Activated CD4-positive, alpha-beta memory T cell treated with anti-CD3 and anti-CD28 coated beads, Interleukin-2, amount 10 ng/mL, durations not matched to agents 7 days and 5 days (primary cell): ENCODE measurements at regions not wholly inside any gene's neighbourhood (a gene's known extent, or its start where the extent isn't known, plus 50 kb on each side); places are given as distances from the start of the nearest gene placed in this dataset.
"Not testable (repeated sequence)": the region's sequence is repeated elsewhere in the genome, so short reads cannot be mapped to it uniquely, and the experiment has no call there.

Experiments used
- CTCF ChIA-PET: fragments of 350-600 bp; sonication (Branson Sonifier 250); formaldehyde crosslinking; loops from one replicate; lab custom pipeline; 2021; ENCODE audit warnings: antibody characterized with exemption, inconsistent platforms; lab: Charles Lee
- POLR2A ChIA-PET: fragments of 350-600 bp; sonication (Branson Sonifier 250); formaldehyde crosslinking; loops from one replicate; lab custom pipeline; 2021; ENCODE audit warnings: antibody characterized with exemption; lab: Charles Lee
- DNase-seq: peaks from one replicate; pipeline ENCODE4 v3.0.0-alpha.2; 2020
- H3K27ac Mint-ChIP-seq: one replicate; pipeline ENCODE4 v1.8.0; 2021; ENCODE audit warnings: mild to moderate bottlenecking, mixed read lengths
- H3K27me3 Mint-ChIP-seq: one replicate; pipeline ENCODE4 v1.8.0; 2021; ENCODE audit warnings: mixed read lengths
- H3K36me3 Mint-ChIP-seq: one replicate; pipeline ENCODE4 v1.8.0; 2021; ENCODE audit warnings: low read depth, mixed read lengths
- H3K4me1 Mint-ChIP-seq: one replicate; pipeline ENCODE4 v1.8.0; 2021; ENCODE audit warnings: mixed read lengths
- H3K4me3 Mint-ChIP-seq: one replicate; pipeline ENCODE4 v1.8.0; 2021; ENCODE audit warnings: mild to moderate bottlenecking, mixed read lengths
- H3K9me3 Mint-ChIP-seq: one replicate; pipeline ENCODE4 v1.8.0; 2021; ENCODE audit warnings: mixed read lengths

DNA sequence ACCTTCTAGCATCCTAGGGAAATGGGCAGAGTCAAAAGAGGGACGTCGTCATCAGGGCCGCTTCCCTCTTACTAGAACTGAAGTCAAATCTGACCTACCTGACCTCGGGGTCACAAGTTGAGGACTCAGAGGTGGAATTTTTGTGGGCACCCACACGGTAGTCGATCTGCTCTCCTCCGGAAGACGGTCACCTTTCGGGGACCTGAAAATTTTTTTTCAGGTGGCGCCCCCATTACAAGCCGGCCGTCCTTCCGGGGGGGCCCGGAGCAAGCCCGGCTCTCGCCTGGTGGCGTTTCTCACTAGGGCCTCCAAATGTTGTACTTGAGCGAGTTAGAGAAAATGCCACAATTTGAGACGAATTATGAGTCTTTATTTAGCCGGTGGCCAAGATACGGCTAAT, 157.5 kb upstream of the FRG2C start:
- H3K4me1 Mint-ChIP-seq, result no peaks in the 10 kb centered on the region
- no peaks in the 10 kb centered on the region for H3K27me3 Mint-ChIP-seq
- no peak overlapping the region for H3K4me3 Mint-ChIP-seq
- POLR2A ChIA-PET, result no interaction called here
- H3K9me3 Mint-ChIP-seq, result peaks cover 38% of the 10 kb centered on the region
- H3K27ac Mint-ChIP-seq, result no peak overlapping the region
- CTCF ChIA-PET, result no interaction called here
- no peaks in the 10 kb centered on the region for H3K36me3 Mint-ChIP-seq
- no peak for DNase-seq

DNA sequence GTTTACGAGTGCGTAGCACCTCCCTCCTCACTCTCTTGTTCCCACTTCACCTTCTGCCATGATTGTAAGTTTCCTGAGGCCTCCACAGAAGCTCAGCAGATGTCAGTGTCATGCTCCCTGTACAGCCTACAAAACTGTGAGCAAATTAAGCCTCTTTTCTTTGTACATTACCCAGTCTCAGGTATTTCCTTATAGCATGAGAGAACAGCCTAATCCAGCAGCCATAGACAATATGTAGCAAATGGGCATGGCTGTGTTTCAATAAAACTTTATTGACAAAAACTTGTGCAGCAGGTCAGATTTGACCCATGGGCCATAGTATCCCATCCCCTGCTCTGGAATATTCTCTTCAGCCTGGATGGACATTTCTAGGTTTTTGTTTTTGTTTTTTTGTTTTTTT, 156.2 kb upstream of the FRG2C start:
- H3K9me3 Mint-ChIP-seq, result peaks cover 37% of the 10 kb centered on the region
- DNase-seq, H3K27me3 Mint-ChIP-seq, POLR2A ChIA-PET, H3K4me1 Mint-ChIP-seq, CTCF ChIA-PET, H3K36me3 Mint-ChIP-seq, H3K4me3 Mint-ChIP-seq, H3K27ac Mint-ChIP-seq: not testable (repeated sequence)

DNA sequence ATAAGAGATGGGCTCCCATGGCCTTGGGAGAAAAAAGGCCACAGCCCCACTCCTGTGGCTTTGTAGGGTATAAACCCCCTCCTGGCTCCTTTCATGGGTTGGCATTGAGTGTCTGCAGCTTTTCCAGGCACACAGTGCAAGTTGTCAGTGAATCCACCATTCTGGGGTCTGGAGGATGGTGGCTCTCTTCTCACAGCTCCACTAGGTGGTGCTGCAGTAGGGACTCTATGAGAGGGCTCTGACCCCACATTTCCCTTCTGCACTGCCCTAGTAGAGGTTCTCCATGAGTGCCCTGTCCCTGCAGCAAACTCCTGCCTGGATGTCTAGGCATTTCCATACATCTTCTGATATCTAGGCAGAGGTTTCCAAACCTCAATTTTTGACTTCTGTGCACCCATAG, 136.5 kb upstream of the FRG2C start:
- H3K36me3 Mint-ChIP-seq, DNase-seq, H3K9me3 Mint-ChIP-seq, H3K4me1 Mint-ChIP-seq, CTCF ChIA-PET, H3K4me3 Mint-ChIP-seq, H3K27me3 Mint-ChIP-seq, H3K27ac Mint-ChIP-seq, POLR2A ChIA-PET: not testable (repeated sequence)

DNA sequence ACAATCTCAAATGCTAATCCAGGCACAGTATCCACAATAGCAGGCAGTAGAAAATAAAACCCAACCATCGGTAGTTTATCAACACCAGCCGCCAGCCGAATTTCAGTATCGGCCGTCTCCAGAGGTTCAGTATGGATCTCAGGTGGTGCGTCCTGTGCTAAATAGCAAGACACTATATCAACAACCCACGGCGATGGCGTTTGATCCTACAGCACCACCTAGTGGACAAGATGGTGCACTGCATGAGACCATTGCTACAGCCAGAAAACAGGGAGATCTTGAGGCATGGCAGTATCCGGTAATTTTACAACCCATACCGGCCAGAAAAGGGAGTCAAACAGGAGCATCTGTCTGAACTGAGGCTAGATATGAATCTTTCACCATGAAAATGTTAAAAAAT, 112.0 kb upstream of the FRG2C start:
- CTCF ChIA-PET, H3K4me1 Mint-ChIP-seq: not testable (repeated sequence)

DNA sequence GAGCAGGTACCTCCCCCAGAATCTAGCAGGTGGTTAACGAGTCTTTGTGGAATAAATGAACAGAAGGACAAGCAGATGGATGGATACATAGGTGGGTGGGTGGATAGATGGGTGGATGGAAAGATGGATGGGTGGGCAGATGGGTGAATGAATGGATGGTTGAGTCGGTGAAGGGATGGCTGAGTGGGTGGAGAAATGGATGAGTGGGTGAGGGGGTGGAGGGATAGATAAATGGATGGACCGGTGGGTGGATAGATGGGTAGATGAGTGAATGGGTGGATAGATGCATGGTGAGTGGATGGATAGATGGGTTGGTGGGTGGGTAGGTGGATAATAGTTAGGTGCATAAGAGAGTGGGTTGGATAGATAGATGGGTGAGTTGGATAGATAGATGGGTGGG, 99.7 kb upstream of the FRG2C start:
- H3K4me3 Mint-ChIP-seq, H3K27ac Mint-ChIP-seq, POLR2A ChIA-PET, H3K27me3 Mint-ChIP-seq, H3K9me3 Mint-ChIP-seq, CTCF ChIA-PET, DNase-seq, H3K4me1 Mint-ChIP-seq, H3K36me3 Mint-ChIP-seq: not testable (repeated sequence)

More for the DNA sequence above, 112.0 kb upstream of the FRG2C start:
- H3K27me3 Mint-ChIP-seq, H3K36me3 Mint-ChIP-seq, H3K4me3 Mint-ChIP-seq, H3K27ac Mint-ChIP-seq, POLR2A ChIA-PET: not testable (repeated sequence)
- H3K9me3 Mint-ChIP-seq, result peaks cover 27% of the 10 kb centered on the region
- DNase-seq, result peak; percentile 17

DNA sequence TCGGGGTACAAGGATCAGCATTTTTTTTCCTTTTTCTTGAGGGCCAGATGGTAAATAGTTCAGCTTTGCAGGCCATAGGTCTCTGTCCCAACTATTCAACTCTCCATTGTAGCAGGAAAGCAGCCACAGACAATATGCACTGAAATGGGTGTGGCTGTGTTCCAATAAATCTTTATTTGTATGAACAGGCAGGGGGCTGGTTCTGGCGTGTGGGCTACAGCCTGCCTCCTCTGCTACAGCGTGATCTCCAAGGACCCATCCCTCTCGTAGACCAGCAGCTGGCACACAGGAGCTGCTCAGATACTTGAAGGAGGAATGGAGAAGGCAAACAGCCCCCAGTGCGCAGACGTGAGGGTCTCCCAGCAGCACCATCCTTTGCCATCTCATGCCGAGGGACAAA, 91.8 kb upstream of the FRG2C start:
- H3K27me3 Mint-ChIP-seq, POLR2A ChIA-PET, H3K4me1 Mint-ChIP-seq, H3K36me3 Mint-ChIP-seq, CTCF ChIA-PET, H3K27ac Mint-ChIP-seq, H3K9me3 Mint-ChIP-seq, DNase-seq, H3K4me3 Mint-ChIP-seq: not testable (repeated sequence)

DNA sequence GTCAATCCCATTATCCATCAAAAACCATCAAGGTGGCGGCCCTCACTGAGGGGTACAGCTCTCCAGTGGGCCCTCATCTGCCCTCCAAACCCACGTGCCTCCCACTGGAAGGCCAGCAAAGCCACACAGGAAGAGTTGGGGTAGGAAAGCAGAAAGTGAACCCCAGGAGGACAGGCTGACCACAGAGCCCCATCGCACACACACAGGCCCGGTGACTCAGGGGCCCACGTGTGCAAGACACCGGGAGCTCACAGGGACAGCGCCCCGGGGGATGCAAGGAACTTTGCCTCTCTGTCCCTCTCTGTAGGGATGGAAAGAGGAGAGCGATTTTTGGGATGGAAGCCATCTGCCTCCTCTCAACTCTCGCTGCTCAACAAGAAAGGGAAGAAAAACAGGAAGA, 85.0 kb upstream of the FRG2C start:
- H3K4me1 Mint-ChIP-seq, CTCF ChIA-PET, DNase-seq, H3K9me3 Mint-ChIP-seq, H3K27ac Mint-ChIP-seq, H3K36me3 Mint-ChIP-seq, POLR2A ChIA-PET: not testable (repeated sequence)
- Mint-ChIP-seq H3K4me3 (peak overlapping the region; percentile 17), H3K27me3 (peaks cover 15% of the 10 kb centered on the region)

DNA sequence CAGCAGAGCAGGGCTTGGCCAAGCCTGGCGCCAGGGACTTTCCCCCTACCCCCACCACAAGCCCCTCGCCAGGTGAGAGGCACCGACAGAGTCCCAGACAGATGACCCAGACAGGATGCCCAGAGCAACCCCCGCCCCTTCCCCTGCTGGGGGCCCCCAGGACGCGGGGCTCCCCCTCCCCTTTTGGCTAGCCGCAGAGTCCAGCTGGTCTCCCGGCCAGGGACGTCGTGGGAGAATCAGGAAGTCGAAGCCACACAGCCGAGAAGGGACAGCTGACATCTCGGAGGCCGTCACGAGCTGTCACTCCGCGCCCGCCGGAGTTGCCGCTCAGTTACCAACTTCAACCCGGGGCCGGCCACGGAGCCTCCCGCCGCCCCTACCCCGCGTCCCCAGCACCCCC, 84.6 kb upstream of the FRG2C start:
- H3K4me1 Mint-ChIP-seq, H3K36me3 Mint-ChIP-seq, DNase-seq, POLR2A ChIA-PET, CTCF ChIA-PET, H3K9me3 Mint-ChIP-seq, H3K27ac Mint-ChIP-seq: not testable (repeated sequence)
- Mint-ChIP-seq H3K27me3 (peaks cover 15% of the 10 kb centered on the region), H3K4me3 (peak overlapping the region; percentile 17)

DNA sequence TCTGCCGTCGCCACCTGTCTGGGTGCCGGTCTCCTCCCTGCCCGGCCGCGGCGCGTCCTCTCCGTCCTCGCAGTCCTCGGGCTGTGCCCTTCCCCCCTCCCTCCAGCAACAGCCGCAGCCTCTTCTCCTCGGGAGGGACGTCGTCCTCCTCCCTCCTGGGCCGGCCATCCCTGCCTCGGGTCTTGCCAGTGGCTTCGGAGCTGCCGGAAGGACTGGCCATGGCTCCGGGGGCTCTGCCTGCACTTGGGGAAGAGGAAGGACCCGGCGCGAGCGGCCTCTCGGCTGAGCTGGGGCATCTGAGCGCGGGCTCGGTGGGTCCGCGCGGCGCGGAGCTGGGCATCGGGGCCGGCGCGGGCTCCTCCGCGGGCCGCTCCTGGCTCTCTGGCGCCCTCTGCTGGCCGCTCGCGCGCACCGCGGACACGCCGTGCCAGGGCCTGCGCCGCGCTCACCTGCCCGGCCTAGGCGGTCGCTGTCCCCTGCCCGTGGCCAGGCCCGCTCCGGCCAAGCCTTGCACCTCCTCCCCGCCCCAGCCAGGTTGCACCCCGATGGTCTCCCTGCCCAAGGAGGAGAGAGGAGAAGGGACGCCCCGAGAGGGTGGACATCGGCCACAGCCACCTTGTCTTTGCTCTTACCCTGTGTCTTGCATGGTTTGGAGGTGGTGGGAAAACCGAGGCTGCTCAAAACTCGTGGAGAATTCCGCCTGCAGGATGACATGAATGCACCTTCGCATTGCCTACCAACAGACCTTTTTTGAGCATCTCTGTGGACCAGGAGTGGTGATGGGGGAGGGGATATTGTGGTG, 83.9 kb upstream of the FRG2C start:
- H3K27me3 Mint-ChIP-seq, result peaks cover 15% of the 10 kb centered on the region
- DNase-seq, result peak; percentile 35
- CTCF ChIA-PET, H3K9me3 Mint-ChIP-seq, H3K27ac Mint-ChIP-seq, H3K36me3 Mint-ChIP-seq, H3K4me1 Mint-ChIP-seq, H3K4me3 Mint-ChIP-seq, POLR2A ChIA-PET: not testable (repeated sequence)

DNA sequence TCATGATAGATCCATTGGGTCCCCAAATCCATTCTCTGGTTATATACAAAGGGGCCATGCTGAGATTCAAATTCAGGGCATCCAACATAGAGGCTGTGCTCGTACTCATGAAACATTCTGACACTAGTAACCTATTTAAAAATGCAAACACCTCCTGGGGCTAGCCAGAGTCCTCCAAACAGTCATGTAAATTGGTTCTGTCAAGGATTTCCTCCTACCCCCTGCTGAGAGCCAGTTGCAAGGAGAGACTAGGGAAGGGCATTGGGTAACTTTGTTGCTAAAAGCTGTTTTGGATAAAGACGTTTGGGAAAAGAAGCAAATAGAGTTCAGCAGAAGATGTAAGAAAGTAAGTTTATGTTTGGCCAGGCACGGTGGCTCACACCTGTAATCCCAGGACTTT, 81.6 kb upstream of the FRG2C start:
- H3K9me3 Mint-ChIP-seq, CTCF ChIA-PET, H3K27ac Mint-ChIP-seq, POLR2A ChIA-PET, H3K36me3 Mint-ChIP-seq, H3K4me1 Mint-ChIP-seq, DNase-seq, H3K4me3 Mint-ChIP-seq: not testable (repeated sequence)
- peaks cover 15% of the 10 kb centered on the region for H3K27me3 Mint-ChIP-seq

DNA sequence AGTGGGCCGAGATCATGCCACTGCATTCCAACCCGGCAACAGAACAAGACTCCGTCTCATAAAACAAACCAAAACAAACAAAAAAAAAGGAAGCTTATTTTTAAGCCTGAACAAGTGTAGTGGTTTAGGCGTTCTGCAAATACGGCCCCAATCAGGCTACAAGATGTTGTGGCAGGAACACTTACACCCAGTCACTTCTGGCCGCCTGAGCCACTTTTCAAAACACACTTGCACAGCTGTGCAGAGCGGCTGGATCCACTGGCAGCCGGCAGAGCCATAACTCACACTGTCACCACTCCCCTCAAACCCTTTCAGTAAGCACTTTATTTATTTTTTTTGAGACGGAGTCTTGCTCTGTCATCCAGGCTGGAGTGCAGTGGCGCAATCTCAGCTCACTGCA, 81.0 kb upstream of the FRG2C start:
- H3K36me3 Mint-ChIP-seq, DNase-seq, CTCF ChIA-PET, POLR2A ChIA-PET, H3K27ac Mint-ChIP-seq, H3K9me3 Mint-ChIP-seq, H3K4me3 Mint-ChIP-seq, H3K4me1 Mint-ChIP-seq: not testable (repeated sequence)
- H3K27me3 Mint-ChIP-seq, result peaks cover 15% of the 10 kb centered on the region

DNA sequence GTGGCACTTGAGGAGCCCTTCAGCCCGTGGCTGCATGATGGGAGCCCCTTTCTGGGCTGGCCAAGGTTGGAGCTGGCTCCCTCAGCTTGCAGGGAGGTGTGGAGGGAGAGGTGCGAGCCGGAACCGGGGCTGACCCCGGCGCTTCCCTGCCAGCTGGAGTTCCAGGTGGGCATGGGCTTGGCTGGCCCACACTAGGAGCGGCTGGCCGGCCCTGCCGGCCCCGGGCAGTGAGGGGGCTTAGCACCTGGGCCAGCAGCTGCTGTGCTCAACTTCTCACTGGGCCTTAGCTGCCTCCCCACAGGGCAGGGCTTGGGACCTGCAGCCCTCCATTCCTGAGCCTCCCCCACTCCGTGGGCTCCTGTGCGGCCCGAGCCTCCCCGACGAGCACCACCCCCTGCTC, 76.4 kb upstream of the FRG2C start:
- DNase-seq, H3K4me3 Mint-ChIP-seq, H3K27ac Mint-ChIP-seq, H3K9me3 Mint-ChIP-seq, H3K4me1 Mint-ChIP-seq, CTCF ChIA-PET, H3K27me3 Mint-ChIP-seq, H3K36me3 Mint-ChIP-seq, POLR2A ChIA-PET: not testable (repeated sequence)

DNA sequence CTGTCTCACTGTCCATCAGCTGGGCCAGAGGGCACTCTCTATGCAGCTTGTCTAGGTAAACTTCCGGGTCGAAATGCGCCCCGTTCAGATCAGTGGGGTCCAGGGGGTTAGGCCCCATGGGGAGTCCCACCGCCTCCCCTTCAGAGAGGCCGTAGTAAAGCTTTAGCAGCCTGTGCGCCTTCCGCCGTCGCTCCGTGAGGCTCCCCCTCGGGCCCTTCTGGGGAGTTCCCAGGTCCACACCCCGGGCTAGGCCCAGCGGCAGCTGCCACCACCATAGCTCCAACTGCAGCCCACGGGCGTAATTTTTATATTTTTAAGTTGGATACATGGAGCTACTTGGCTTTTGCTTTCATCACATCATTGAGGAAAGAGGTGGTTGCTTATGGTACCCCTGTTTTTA, 73.7 kb upstream of the FRG2C start:
- DNase-seq, POLR2A ChIA-PET, H3K27ac Mint-ChIP-seq, CTCF ChIA-PET, H3K4me1 Mint-ChIP-seq, H3K9me3 Mint-ChIP-seq, H3K4me3 Mint-ChIP-seq, H3K27me3 Mint-ChIP-seq, H3K36me3 Mint-ChIP-seq: not testable (repeated sequence)

DNA sequence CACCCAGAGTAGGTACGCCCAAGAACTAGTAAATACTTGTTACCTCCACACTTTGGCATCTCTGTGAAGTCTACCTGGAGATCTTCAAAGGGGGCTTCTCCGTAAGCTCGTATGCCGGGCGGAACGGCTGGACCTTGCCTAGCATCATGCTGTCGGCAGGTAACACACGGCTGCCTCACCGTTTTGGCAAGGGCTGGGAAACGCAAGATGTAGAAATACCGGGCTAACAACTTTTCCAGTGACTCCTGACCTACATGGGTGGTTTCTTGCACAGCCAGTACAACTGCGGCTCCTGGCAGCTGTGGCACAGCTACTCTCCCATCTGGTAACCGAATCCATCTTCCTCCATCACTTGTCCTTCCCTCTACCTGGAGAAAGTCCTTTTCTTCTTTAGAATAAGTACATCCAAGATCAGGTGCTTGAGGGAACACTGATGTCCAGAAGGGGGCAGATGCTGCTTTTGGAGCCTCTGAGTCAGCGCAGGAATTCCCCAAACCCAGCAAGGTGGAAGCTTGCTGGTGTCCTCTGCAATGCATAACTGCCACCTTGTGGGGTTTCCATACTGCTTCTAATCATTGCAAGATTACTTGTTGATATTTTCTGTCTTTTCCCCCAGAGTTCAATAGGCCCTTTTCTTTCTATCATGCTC, 59.7 kb upstream of the FRG2C start:
- CTCF ChIA-PET, H3K36me3 Mint-ChIP-seq, H3K27me3 Mint-ChIP-seq, H3K9me3 Mint-ChIP-seq, DNase-seq, H3K27ac Mint-ChIP-seq, POLR2A ChIA-PET, H3K4me3 Mint-ChIP-seq, H3K4me1 Mint-ChIP-seq: not testable (repeated sequence)
